GM18502 (cell line): ENCODE measurements at regions not wholly inside any gene's neighbourhood (a gene's known extent, or its start where the extent isn't known, plus 50 kb on each side); places are given as distances from the start of the nearest gene placed in this dataset.

ENCODE experiments used
- ATAC-seq: cut with Tn5 transposase; IDR thresholded peaks from one replicate; pipeline ENCODE4 v1.9.1; 2021; ENCODE audit warnings: mild to moderate bottlenecking; ENCODE audit not compliant: unreplicated experiment, poor library complexity

DNA sequence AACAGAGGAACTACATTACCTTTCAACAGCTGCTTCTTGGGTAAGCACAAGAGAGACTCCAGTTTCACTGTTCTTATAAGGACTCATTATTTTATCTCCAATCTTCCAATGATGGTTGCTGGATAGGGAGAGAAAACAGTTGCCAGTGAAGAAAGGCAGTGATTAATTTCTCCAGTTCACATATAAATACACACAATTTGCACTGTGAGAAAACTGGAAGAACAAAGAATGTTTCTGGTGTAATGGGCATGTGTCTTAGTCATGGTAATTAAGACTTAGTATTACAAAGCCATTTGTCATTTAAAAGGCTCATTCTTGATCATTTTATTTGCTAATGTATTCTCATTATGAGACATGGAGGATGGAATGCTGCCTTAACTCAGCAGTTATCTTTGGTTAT lies 78.0 kb upstream of the FAR2 start:
- no peak for ATAC-seq

- no peak for ATAC-seq
Measured at GRCh38 chr12:29072631-29073030, 76.4 kb upstream of the FAR2 start.

GRCh38 chr12:29073631-29074239 lies 75.3 kb upstream of the FAR2 start:
- peak; percentile 91 for ATAC-seq

GRCh38 chr12:29081101-29081500 lies 68.0 kb upstream of the FAR2 start:
- ATAC-seq, result no peak

- peak; percentile 67 for ATAC-seq
Measured at GRCh38 chr12:29082522-29082921, 66.6 kb upstream of the FAR2 start.

GRCh38 chr12:29086325-29087271 lies 62.5 kb upstream of the FAR2 start:
- ATAC-seq, result no peak

DNA sequence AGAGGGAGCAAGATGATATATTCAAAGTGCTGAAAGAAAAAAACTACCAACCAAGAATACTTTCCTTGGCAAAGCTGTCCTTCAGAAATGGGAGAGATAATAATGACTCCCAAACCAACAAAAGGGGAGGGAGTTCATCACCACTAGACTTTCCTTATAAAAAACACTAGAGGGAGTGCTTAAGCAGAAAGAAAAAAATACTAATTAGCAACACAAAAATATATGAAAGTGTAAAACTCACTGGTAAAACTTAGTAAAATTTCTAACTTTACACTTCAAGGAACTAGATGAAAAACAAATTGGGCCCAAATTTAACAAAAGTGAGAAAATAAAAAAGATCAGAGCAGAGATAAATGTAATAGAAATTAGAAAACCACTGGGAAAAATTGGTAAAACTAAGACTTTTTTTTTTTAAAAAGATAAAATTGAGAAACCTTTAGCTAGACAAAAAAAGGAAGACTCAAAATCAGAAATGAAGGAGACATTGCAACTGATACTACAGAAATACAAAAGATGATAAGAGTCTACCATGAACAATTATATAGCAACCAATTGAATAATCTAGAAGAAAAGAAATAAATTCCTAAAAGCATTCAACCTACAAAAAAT lies 60.4 kb upstream of the FAR2 start:
- ATAC-seq, result peak; percentile 45
